ENCODE measurements at regions not wholly inside any gene's neighbourhood (a gene's known extent, or its start where the extent isn't known, plus 50 kb on each side); places are given as distances from the start of the nearest gene placed in this dataset.

DNA sequence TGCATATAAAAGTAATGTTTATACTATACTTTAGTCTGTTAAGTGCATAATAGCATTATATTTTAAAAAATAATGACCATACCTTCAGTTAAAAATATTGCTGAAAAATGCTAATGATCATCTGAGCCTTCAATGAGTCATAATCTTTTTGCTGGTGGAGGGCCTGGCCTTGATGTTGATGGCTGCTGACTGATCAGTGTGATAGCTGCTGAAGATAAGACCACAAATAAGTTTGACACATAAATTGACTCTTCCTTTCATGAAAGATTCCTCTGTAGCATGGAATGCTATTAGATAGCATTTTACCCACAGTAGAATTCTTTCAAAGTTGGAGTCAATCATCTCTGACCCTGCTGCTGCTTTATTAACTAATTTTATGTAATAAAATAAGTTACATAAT, 128.4 kb upstream of the CCDC85A start:
- no peak for TF ChIP-seq ZNF302 (tag by site-specific recombination; IDR thresholded peaks at IDR 0.05; ENCODE audit: low read depth)
- no peak for TF ChIP-seq ZNF138 (tag by site-specific recombination; IDR thresholded peaks at IDR 0.05; ENCODE audit: borderline replicate concordance)
- TF ChIP-seq, protein P1, sequence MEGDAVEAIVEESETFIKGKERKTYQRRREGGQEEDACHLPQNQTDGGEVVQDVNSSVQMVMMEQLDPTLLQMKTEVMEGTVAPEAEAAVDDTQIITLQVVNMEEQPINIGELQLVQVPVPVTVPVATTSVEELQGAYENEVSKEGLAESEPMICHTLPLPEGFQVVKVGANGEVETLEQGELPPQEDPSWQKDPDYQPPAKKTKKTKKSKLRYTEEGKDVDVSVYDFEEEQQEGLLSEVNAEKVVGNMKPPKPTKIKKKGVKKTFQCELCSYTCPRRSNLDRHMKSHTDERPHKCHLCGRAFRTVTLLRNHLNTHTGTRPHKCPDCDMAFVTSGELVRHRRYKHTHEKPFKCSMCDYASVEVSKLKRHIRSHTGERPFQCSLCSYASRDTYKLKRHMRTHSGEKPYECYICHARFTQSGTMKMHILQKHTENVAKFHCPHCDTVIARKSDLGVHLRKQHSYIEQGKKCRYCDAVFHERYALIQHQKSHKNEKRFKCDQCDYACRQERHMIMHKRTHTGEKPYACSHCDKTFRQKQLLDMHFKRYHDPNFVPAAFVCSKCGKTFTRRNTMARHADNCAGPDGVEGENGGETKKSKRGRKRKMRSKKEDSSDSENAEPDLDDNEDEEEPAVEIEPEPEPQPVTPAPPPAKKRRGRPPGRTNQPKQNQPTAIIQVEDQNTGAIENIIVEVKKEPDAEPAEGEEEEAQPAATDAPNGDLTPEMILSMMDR (tag by site-specific recombination; IDR thresholded peaks at IDR 0.05), result no peak
- no peak for TF ChIP-seq FEZF1 (tag by site-specific recombination; IDR thresholded peaks at IDR 0.05)
- no peak for TF ChIP-seq ZNF660 (tag by site-specific recombination; IDR thresholded peaks at IDR 0.05)
- no peak for TF ChIP-seq ZNF2 (tag by site-specific recombination; IDR thresholded peaks at IDR 0.05)
- TF ChIP-seq ZNF223 (tag by site-specific recombination; IDR thresholded peaks at IDR 0.05), result no peak
- TF ChIP-seq, protein P2, sequence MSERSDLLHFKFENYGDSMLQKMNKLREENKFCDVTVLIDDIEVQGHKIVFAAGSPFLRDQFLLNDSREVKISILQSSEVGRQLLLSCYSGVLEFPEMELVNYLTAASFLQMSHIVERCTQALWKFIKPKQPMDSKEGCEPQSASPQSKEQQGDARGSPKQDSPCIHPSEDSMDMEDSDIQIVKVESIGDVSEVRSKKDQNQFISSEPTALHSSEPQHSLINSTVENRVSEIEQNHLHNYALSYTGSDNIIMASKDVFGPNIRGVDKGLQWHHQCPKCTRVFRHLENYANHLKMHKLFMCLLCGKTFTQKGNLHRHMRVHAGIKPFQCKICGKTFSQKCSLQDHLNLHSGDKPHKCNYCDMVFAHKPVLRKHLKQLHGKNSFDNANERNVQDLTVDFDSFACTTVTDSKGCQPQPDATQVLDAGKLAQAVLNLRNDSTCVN (tag by site-specific recombination; optimal IDR thresholded peaks at IDR 0.05), result no peak
- no peak for TF ChIP-seq KLF9 (tag by site-specific recombination; IDR thresholded peaks at IDR 0.05; ENCODE audit: low read depth)
- TF ChIP-seq, protein P3, sequence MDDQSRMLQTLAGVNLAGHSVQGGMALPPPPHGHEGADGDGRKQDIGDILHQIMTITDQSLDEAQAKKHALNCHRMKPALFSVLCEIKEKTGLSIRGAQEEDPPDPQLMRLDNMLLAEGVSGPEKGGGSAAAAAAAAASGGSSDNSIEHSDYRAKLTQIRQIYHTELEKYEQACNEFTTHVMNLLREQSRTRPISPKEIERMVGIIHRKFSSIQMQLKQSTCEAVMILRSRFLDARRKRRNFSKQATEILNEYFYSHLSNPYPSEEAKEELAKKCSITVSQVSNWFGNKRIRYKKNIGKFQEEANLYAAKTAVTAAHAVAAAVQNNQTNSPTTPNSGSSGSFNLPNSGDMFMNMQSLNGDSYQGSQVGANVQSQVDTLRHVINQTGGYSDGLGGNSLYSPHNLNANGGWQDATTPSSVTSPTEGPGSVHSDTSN (CRISPR knock-in tag; IDR thresholded peaks at IDR 0.05), result no peak
- no peak for TF ChIP-seq BCL11A (tag by site-specific recombination; IDR thresholded peaks at IDR 0.05; ENCODE audit: low read depth)
- TF ChIP-seq SCRT2 (tag by site-specific recombination; IDR thresholded peaks at IDR 0.05), result no peak
